ENCODE measurements at regions not wholly inside any gene's neighbourhood (a gene's known extent, or its start where the extent isn't known, plus 50 kb on each side); places are given as distances from the start of the nearest gene placed in this dataset.
"Not testable (repeated sequence)": the region's sequence is repeated elsewhere in the genome, so short reads cannot be mapped to it uniquely, and the experiment has no call there.

GRCh38 chr2:34234823-34235222 lies 635.7 kb upstream of the FAM98A start:
- Histone ChIP-seq H3K4me3 (ENCODE audit: low read depth, low read length, poor library complexity, severe bottlenecking) (no peak overlapping the region), H3K36me3 (ENCODE audit: insufficient read depth, low read length, poor library complexity, severe bottlenecking) (no peaks in the 10 kb centered on the region), H3K27me3 (replicated peaks; ENCODE audit: insufficient read depth, low read depth, low read length, poor library complexity) (no peaks in the 10 kb centered on the region), H3K9me3 (ENCODE audit: low read depth, low read length, poor library complexity, severe bottlenecking) (no peaks in the 10 kb centered on the region), H3K4me1 (ENCODE audit: insufficient read depth, low read length, poor library complexity, severe bottlenecking) (no peaks in the 10 kb centered on the region), H3K27ac (ENCODE audit: low read depth, low read length, poor library complexity, severe bottlenecking) (no peak overlapping the region)
- BruUV-seq (replicated peaks): no TSS peak
- ChIA-PET CTCF (no interaction called here), POLR2A (ENCODE audit: low non-redundant PET) (no interaction called here)
- TF ChIP-seq EZH2 (IDR thresholded peaks at IDR 0.05; ENCODE audit: borderline replicate concordance, low read depth, low read length, poor library complexity, severe bottlenecking): no peak
- TF ChIP-seq, protein P1, sequence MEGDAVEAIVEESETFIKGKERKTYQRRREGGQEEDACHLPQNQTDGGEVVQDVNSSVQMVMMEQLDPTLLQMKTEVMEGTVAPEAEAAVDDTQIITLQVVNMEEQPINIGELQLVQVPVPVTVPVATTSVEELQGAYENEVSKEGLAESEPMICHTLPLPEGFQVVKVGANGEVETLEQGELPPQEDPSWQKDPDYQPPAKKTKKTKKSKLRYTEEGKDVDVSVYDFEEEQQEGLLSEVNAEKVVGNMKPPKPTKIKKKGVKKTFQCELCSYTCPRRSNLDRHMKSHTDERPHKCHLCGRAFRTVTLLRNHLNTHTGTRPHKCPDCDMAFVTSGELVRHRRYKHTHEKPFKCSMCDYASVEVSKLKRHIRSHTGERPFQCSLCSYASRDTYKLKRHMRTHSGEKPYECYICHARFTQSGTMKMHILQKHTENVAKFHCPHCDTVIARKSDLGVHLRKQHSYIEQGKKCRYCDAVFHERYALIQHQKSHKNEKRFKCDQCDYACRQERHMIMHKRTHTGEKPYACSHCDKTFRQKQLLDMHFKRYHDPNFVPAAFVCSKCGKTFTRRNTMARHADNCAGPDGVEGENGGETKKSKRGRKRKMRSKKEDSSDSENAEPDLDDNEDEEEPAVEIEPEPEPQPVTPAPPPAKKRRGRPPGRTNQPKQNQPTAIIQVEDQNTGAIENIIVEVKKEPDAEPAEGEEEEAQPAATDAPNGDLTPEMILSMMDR (conservative IDR thresholded peaks at IDR 0.05; ENCODE audit: low read depth, low read length): no peak
- intact Hi-C loops (cut with micrococcal nuclease; ENCODE audit: unreplicated experiment): no loop called here
- no peak for DNase-seq (ENCODE audit: low spot score)

GRCh38 chr2:34229998-34230397 lies 630.9 kb upstream of the FAM98A start:
- H3K4me1 ChIP-seq (ENCODE audit: insufficient read depth, low read length, poor library complexity, severe bottlenecking): no peaks in the 10 kb centered on the region
- BruUV-seq (replicated peaks): no TSS peak
- no peaks in the 10 kb centered on the region for H3K27me3 ChIP-seq (replicated peaks; ENCODE audit: insufficient read depth, low read depth, low read length, poor library complexity)
- CTCF ChIA-PET: no interaction called here
- no peak overlapping the region for H3K4me3 ChIP-seq (ENCODE audit: low read depth, low read length, poor library complexity, severe bottlenecking)
- DNase-seq (ENCODE audit: low spot score): no peak
- no peaks in the 10 kb centered on the region for H3K9me3 ChIP-seq (ENCODE audit: low read depth, low read length, poor library complexity, severe bottlenecking)
- no peak overlapping the region for H3K27ac ChIP-seq (ENCODE audit: low read depth, low read length, poor library complexity, severe bottlenecking)
- TF ChIP-seq, protein P1 (conservative IDR thresholded peaks at IDR 0.05; ENCODE audit: low read depth, low read length): no peak
- no peak for TF ChIP-seq EZH2 (IDR thresholded peaks at IDR 0.05; ENCODE audit: borderline replicate concordance, low read depth, low read length, poor library complexity, severe bottlenecking)
- intact Hi-C loops (cut with micrococcal nuclease; ENCODE audit: unreplicated experiment): no loop called here
- POLR2A ChIA-PET (ENCODE audit: low non-redundant PET): no interaction called here
- H3K36me3 ChIP-seq (ENCODE audit: insufficient read depth, low read length, poor library complexity, severe bottlenecking): no peaks in the 10 kb centered on the region

DNA sequence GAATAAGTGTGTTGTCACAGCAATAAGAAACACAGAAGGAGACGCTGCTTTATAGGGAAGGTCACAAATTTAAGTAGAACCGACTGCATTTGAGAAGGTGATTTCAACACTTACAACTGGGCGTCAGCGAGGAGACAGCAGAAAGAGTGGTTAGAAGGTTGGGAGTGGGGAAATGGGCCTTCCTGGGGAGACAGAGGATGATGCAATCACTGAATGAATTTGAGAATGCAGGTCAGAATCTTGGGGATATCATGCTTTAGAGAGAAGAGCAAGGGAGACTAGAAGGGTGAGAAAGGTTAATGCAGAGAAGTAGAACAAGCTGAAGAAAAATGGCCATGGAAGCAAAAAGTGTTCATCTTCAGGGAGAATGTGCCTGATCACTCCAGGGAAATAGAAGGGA lies 616.1 kb upstream of the FAM98A start:
- POLR2A ChIA-PET (ENCODE audit: low non-redundant PET): no interaction called here
- no peak for DNase-seq (ENCODE audit: low spot score)
- CTCF ChIA-PET: no interaction called here
- H3K36me3 ChIP-seq (ENCODE audit: insufficient read depth, low read length, poor library complexity, severe bottlenecking): no peaks in the 10 kb centered on the region
- peaks cover 6% of the 10 kb centered on the region for H3K9me3 ChIP-seq (ENCODE audit: low read depth, low read length, poor library complexity, severe bottlenecking)
- no TSS peak for BruUV-seq (replicated peaks)
- H3K4me3 ChIP-seq (ENCODE audit: low read depth, low read length, poor library complexity, severe bottlenecking): no peak overlapping the region
- TF ChIP-seq, protein P1 (conservative IDR thresholded peaks at IDR 0.05; ENCODE audit: low read depth, low read length): no peak
- TF ChIP-seq EZH2 (IDR thresholded peaks at IDR 0.05; ENCODE audit: borderline replicate concordance, low read depth, low read length, poor library complexity, severe bottlenecking): no peak
- intact Hi-C loops (cut with micrococcal nuclease; ENCODE audit: unreplicated experiment): no loop called here
- H3K27me3 ChIP-seq (replicated peaks; ENCODE audit: insufficient read depth, low read depth, low read length, poor library complexity): no peaks in the 10 kb centered on the region
- H3K4me1 ChIP-seq (ENCODE audit: insufficient read depth, low read length, poor library complexity, severe bottlenecking): no peaks in the 10 kb centered on the region
- H3K27ac ChIP-seq (ENCODE audit: low read depth, low read length, poor library complexity, severe bottlenecking): no peak overlapping the region

DNA sequence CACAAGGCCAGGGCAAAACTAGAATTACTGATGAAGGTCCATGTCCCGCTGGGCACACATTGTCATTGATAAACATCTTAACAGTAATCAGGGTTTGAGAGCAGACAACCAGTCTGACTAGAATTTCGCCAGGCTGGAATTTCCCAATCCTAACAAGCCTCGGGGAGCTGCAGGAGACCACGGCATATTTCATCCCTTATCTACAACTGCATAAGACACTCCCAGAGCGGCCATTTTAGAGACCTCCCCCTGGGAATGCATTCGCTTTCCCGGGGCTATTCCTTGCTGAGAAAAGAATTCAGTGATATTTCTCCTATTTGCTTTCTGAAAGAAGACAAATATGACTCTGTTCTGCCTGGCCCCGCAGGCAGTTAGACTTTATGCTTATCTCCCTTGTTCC lies 611.3 kb upstream of the FAM98A start:
- CTCF ChIA-PET; H3K27me3 ChIP-seq (replicated peaks; ENCODE audit: insufficient read depth, low read depth, low read length, poor library complexity); H3K4me1 ChIP-seq (ENCODE audit: insufficient read depth, low read length, poor library complexity, severe bottlenecking); H3K36me3 ChIP-seq (ENCODE audit: insufficient read depth, low read length, poor library complexity, severe bottlenecking); H3K27ac ChIP-seq (ENCODE audit: low read depth, low read length, poor library complexity, severe bottlenecking); intact Hi-C loops (cut with micrococcal nuclease; ENCODE audit: unreplicated experiment); BruUV-seq (replicated peaks); H3K4me3 ChIP-seq (ENCODE audit: low read depth, low read length, poor library complexity, severe bottlenecking); POLR2A ChIA-PET (ENCODE audit: low non-redundant PET): not testable (repeated sequence)
- DNase-seq (ENCODE audit: low spot score): peak; percentile 6
- H3K9me3 ChIP-seq (ENCODE audit: low read depth, low read length, poor library complexity, severe bottlenecking): peaks cover 20% of the 10 kb centered on the region
